CD4-positive, alpha-beta T cell (primary cell): ENCODE measurements at regions not wholly inside any gene's neighbourhood (a gene's known extent, or its start where the extent isn't known, plus 50 kb on each side); places are given as distances from the start of the nearest gene placed in this dataset.

ENCODE experiments used
- ATAC-seq: fragments of 200-7000 bp; cut with Tn5 transposase; one replicate; pipeline ENCODE4 v1.10.0; 2022; ENCODE audit warnings: mild to moderate bottlenecking; ENCODE audit not compliant: poor library complexity
- CTCF ChIA-PET: fragments of 350-600 bp; sonication (Branson Sonifier 250); formaldehyde crosslinking; loops from one replicate; lab custom pipeline; 2021; ENCODE audit warnings: antibody characterized with exemption, inconsistent platforms; lab: Charles Lee
- POLR2A ChIA-PET: fragments of 350-600 bp; sonication (Branson Sonifier 250); formaldehyde crosslinking; loops from one replicate; lab custom pipeline; 2021; ENCODE audit warnings: antibody characterized with exemption, inconsistent platforms; lab: Charles Lee
- DNase-seq, 14 experiments: peaks; one replicate each; pipeline ENCODE4 v3.0.0-alpha.2; 2013 to 2020; ENCODE audit warnings: mixed read lengths in 2 of 14
- H3K27ac ChIP-seq, 2 donors: one replicate each; pipeline versions ENCODE4 v1.5.1 to v1.7.0; 2013; ENCODE audit warnings: low read length in 2 of 2, low read depth in 1 of 2, mild to moderate bottlenecking in 1 of 2
- H3K27me3 ChIP-seq, 2 experiments: 1 replicate in 1 of 2; 2 replicates in 1 of 2; pipeline versions ENCODE4 v1.6.1 to v1.7.0; 2013; ENCODE audit warnings: low read length in 2 of 2, control low read depth in 1 of 2, mild to moderate bottlenecking in 1 of 2, moderate library complexity in 1 of 2; ENCODE audit not compliant: insufficient read depth in 2 of 2, control insufficient read depth in 1 of 2
- H3K36me3 ChIP-seq: one replicate; pipeline ENCODE4 v1.6.1; 2013; ENCODE audit warnings: low read length, control low read depth; ENCODE audit not compliant: insufficient read depth
- H3K4me1 ChIP-seq: one replicate; pipeline ENCODE4 v1.6.1; 2013; ENCODE audit warnings: low read length, control low read depth; ENCODE audit not compliant: insufficient read depth
- H3K4me3 ChIP-seq: one replicate; pipeline ENCODE4 v1.5.1; 2013; ENCODE audit warnings: mild to moderate bottlenecking, low read length, moderate library complexity
- H3K9me3 ChIP-seq, 2 experiments: 1 replicate in 1 of 2; 2 replicates in 1 of 2; pipeline versions ENCODE4 v1.6.1 to v1.7.0; 2013; ENCODE audit warnings: low read length in 2 of 2, mild to moderate bottlenecking in 2 of 2, control low read depth in 1 of 2, moderate library complexity in 1 of 2; ENCODE audit not compliant: control insufficient read depth in 1 of 2, insufficient read depth in 1 of 2
- H3K27ac Mint-ChIP-seq: one replicate; pipeline ENCODE4 v1.8.0; 2020; ENCODE audit warnings: mixed read lengths
- H3K27me3 Mint-ChIP-seq: one replicate; pipeline ENCODE4 v1.8.0; 2021; ENCODE audit warnings: mixed read lengths
- H3K36me3 Mint-ChIP-seq: one replicate; pipeline ENCODE4 v1.8.0; 2021; ENCODE audit warnings: low read depth, mixed read lengths
- H3K4me1 Mint-ChIP-seq: one replicate; pipeline ENCODE4 v1.8.0; 2021; ENCODE audit warnings: low read depth, mixed read lengths
- H3K4me3 Mint-ChIP-seq: one replicate; pipeline ENCODE4 v1.8.0; 2020; ENCODE audit warnings: mild to moderate bottlenecking, mixed read lengths
- H3K9me3 Mint-ChIP-seq: one replicate; pipeline ENCODE4 v1.8.0; 2020; ENCODE audit warnings: mixed read lengths
- CTCF ChIP-seq: fragments of 200-600 bp; IDR thresholded peaks from one replicate; pipeline ENCODE4 v1.8.0; 2022; ENCODE audit warnings: antibody characterized with exemption, mild to moderate bottlenecking
- intact Hi-C, 2 experiments: fragments of 100-400 bp; cut with DNase I in 1 of 2; cut with micrococcal nuclease in 1 of 2; formaldehyde crosslinking; loops; one replicate each; pipeline versions ENCODE4 v1.15.1 to v1.9.0; 2023 to 2025; cut with DNase I, micrococcal nuclease

- no peak for ATAC-seq
Measured at GRCh38 chr3:77902675-77903074, 862.8 kb downstream of the ROBO2 start.

GRCh38 chr3:77906102-77906709 lies 866.3 kb downstream of the ROBO2 start:
- H3K9me3 ChIP-seq: peaks cover 0 to 10% of the 10 kb centered on the region in 2 experiments
- Mint-ChIP-seq H3K27me3 (no peaks in the 10 kb centered on the region), H3K36me3 (no peaks in the 10 kb centered on the region), H3K9me3 (peaks cover 20% of the 10 kb centered on the region), H3K27ac (no peak overlapping the region), H3K4me1 (no peaks in the 10 kb centered on the region), H3K4me3 (no peak overlapping the region)
- H3K27me3 ChIP-seq: no peaks in the 10 kb centered on the region
- no peak for ATAC-seq
- POLR2A ChIA-PET: no interaction called here
- DNase-seq: no peak
- intact Hi-C loops: no loop called here
- H3K27ac ChIP-seq: no peak overlapping the region
- CTCF ChIA-PET: no interaction called here
- TF ChIP-seq CTCF: no peak
- no peak overlapping the region for H3K4me3 ChIP-seq
- no peaks in the 10 kb centered on the region for H3K4me1 ChIP-seq
- no peaks in the 10 kb centered on the region for H3K36me3 ChIP-seq

More at GRCh38 chr3:77902675-77903074, 862.8 kb downstream of the ROBO2 start:
- no peaks in the 10 kb centered on the region for H3K36me3 ChIP-seq
- Mint-ChIP-seq H3K4me1 (no peaks in the 10 kb centered on the region), H3K9me3 (peaks cover 27% of the 10 kb centered on the region), H3K27ac (no peak overlapping the region), H3K27me3 (no peaks in the 10 kb centered on the region), H3K36me3 (no peaks in the 10 kb centered on the region), H3K4me3 (no peak overlapping the region)
- CTCF ChIA-PET: no interaction called here
- intact Hi-C loops: no loop called here
- no peak for TF ChIP-seq CTCF
- H3K27ac ChIP-seq: no peak overlapping the region
- POLR2A ChIA-PET: no interaction called here
- no peaks in the 10 kb centered on the region for H3K27me3 ChIP-seq
- no peak for DNase-seq
- peaks cover under 1 to 3% of the 10 kb centered on the region in 2 experiments for H3K9me3 ChIP-seq
- no peaks in the 10 kb centered on the region for H3K4me1 ChIP-seq
- H3K4me3 ChIP-seq: no peak overlapping the region

- H3K36me3 Mint-ChIP-seq: no peaks in the 10 kb centered on the region
- Histone ChIP-seq H3K9me3 (peaks cover 0 to 4% of the 10 kb centered on the region in 2 experiments), H3K36me3 (no peaks in the 10 kb centered on the region), H3K4me3 (no peak overlapping the region), H3K27me3 (no peaks in the 10 kb centered on the region), H3K27ac (no peak overlapping the region), H3K4me1 (no peaks in the 10 kb centered on the region)
- TF ChIP-seq CTCF: no peak
- ChIA-PET POLR2A (no interaction called here), CTCF (no interaction called here)
- intact Hi-C loops: no loop called here
- no peaks in the 10 kb centered on the region for H3K27me3 Mint-ChIP-seq
- no peak overlapping the region for H3K4me3 Mint-ChIP-seq
- peaks cover 18% of the 10 kb centered on the region for H3K9me3 Mint-ChIP-seq
- ATAC-seq (no peak), DNase-seq (no peak)
- no peaks in the 10 kb centered on the region for H3K4me1 Mint-ChIP-seq
- H3K27ac Mint-ChIP-seq: no peak overlapping the region
Measured at GRCh38 chr3:77913524-77914174, 873.8 kb downstream of the ROBO2 start.
